ENCODE measurements at regions not wholly inside any gene's neighbourhood (a gene's known extent, or its start where the extent isn't known, plus 50 kb on each side); places are given as distances from the start of the nearest gene placed in this dataset.

- peak overlapping the region; percentile 1 for H3K9ac ChIP-seq (ENCODE audit: low read depth, low read length, poor library complexity, severe bottlenecking)
- H3K4me2 ChIP-seq (ENCODE audit: low read depth, low read length, poor library complexity, severe bottlenecking) = peak overlapping the region; percentile 52
- no peaks in the 10 kb centered on the region for H3K9me3 ChIP-seq (ENCODE audit: insufficient read depth, low read depth, low read length)
- no peak overlapping the region for H3K4me3 ChIP-seq (ENCODE audit: low read length, poor library complexity, severe bottlenecking)
- H3K36me3 ChIP-seq (ENCODE audit: insufficient read depth, low read length) = no peaks in the 10 kb centered on the region
- no peaks in the 10 kb centered on the region for H3K27me3 ChIP-seq (ENCODE audit: insufficient read depth, low read length, poor library complexity, severe bottlenecking)
- H3K79me2 ChIP-seq (ENCODE audit: insufficient read depth, low read length) = no peaks in the 10 kb centered on the region
- no peaks in the 10 kb centered on the region for H3F3A ChIP-seq (ENCODE audit: low read depth)
- H3K4me1 ChIP-seq (ENCODE audit: insufficient read depth, low read length, poor library complexity, severe bottlenecking) = peaks cover 28% of the 10 kb centered on the region
- H2AFZ ChIP-seq (ENCODE audit: low read length) = peak overlapping the region; percentile 83
- no peak for TF ChIP-seq EZH2phosphoT487 (IDR thresholded peaks at IDR 0.05; ENCODE audit: borderline replicate concordance)
- TF ChIP-seq, protein P1, sequence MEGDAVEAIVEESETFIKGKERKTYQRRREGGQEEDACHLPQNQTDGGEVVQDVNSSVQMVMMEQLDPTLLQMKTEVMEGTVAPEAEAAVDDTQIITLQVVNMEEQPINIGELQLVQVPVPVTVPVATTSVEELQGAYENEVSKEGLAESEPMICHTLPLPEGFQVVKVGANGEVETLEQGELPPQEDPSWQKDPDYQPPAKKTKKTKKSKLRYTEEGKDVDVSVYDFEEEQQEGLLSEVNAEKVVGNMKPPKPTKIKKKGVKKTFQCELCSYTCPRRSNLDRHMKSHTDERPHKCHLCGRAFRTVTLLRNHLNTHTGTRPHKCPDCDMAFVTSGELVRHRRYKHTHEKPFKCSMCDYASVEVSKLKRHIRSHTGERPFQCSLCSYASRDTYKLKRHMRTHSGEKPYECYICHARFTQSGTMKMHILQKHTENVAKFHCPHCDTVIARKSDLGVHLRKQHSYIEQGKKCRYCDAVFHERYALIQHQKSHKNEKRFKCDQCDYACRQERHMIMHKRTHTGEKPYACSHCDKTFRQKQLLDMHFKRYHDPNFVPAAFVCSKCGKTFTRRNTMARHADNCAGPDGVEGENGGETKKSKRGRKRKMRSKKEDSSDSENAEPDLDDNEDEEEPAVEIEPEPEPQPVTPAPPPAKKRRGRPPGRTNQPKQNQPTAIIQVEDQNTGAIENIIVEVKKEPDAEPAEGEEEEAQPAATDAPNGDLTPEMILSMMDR (conservative IDR thresholded peaks at IDR 0.05; ENCODE audit: low read length) = no peak
- H3K9me2 ChIP-seq (replicated peaks; ENCODE audit: low read depth, low read length) = no peaks in the 10 kb centered on the region
- no peaks in the 10 kb centered on the region for H4K20me1 ChIP-seq (ENCODE audit: insufficient read depth, low read length, poor library complexity, severe bottlenecking)
Measured at GRCh38 chr20:50381771-50382593, 128.2 kb upstream of the PTPN1 start.

GRCh38 chr20:50385733-50386640, 124.2 kb upstream of the PTPN1 start:
- no peaks in the 10 kb centered on the region for H3K36me3 ChIP-seq (ENCODE audit: insufficient read depth, low read length)
- H3K79me2 ChIP-seq (ENCODE audit: insufficient read depth, low read length) = no peaks in the 10 kb centered on the region
- peaks cover 38% of the 10 kb centered on the region for H3K4me1 ChIP-seq (ENCODE audit: insufficient read depth, low read length, poor library complexity, severe bottlenecking)
- no peak for TF ChIP-seq EZH2phosphoT487 (IDR thresholded peaks at IDR 0.05; ENCODE audit: borderline replicate concordance)
- TF ChIP-seq, protein P1 (conservative IDR thresholded peaks at IDR 0.05; ENCODE audit: low read length) = no peak
- no peak overlapping the region for H3K4me3 ChIP-seq (ENCODE audit: low read length, poor library complexity, severe bottlenecking)
- H3K4me2 ChIP-seq (ENCODE audit: low read depth, low read length, poor library complexity, severe bottlenecking) = peak overlapping the region; percentile 30
- H4K20me1 ChIP-seq (ENCODE audit: insufficient read depth, low read length, poor library complexity, severe bottlenecking) = no peaks in the 10 kb centered on the region
- H3K27me3 ChIP-seq (ENCODE audit: insufficient read depth, low read length, poor library complexity, severe bottlenecking) = no peaks in the 10 kb centered on the region
- no peaks in the 10 kb centered on the region for H3K9me3 ChIP-seq (ENCODE audit: insufficient read depth, low read depth, low read length)
- no peaks in the 10 kb centered on the region for H3F3A ChIP-seq (ENCODE audit: low read depth)
- no peaks in the 10 kb centered on the region for H3K9me2 ChIP-seq (replicated peaks; ENCODE audit: low read depth, low read length)
- no peak overlapping the region for H3K9ac ChIP-seq (ENCODE audit: low read depth, low read length, poor library complexity, severe bottlenecking)
- H2AFZ ChIP-seq (ENCODE audit: low read length) = peak overlapping the region; percentile 35; the same call in 1 of the 2 replicates

DNA sequence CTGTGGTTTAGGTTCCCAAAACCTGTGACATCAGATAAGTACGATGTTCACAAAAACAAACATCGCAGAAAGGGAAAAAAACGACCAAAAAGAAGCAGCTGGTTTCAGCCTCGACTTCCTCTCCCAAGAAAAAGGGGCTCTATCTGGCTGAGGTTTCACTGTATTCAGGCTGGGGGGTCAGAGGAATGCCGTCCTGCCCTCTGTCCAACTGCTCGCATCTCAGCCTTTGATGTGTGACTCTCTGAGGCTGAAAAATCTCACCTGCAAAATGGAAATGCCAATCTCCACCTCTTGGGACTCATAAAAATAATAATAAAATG, 123.6 kb upstream of the PTPN1 start:
- no peaks in the 10 kb centered on the region for H3K9me3 ChIP-seq (ENCODE audit: insufficient read depth, low read depth, low read length)
- no peaks in the 10 kb centered on the region for H3K27me3 ChIP-seq (ENCODE audit: insufficient read depth, low read length, poor library complexity, severe bottlenecking)
- H3K4me1 ChIP-seq (ENCODE audit: insufficient read depth, low read length, poor library complexity, severe bottlenecking) = peaks cover 33% of the 10 kb centered on the region

More for the DNA sequence above, 123.6 kb upstream of the PTPN1 start:
- Histone ChIP-seq H3K4me2 (ENCODE audit: low read depth, low read length, poor library complexity, severe bottlenecking) (peak overlapping the region; percentile 30), H3K9me2 (replicated peaks; ENCODE audit: low read depth, low read length) (no peaks in the 10 kb centered on the region), H3K9ac (ENCODE audit: low read depth, low read length, poor library complexity, severe bottlenecking) (no peak overlapping the region), H3F3A (ENCODE audit: low read depth) (no peaks in the 10 kb centered on the region), H3K36me3 (ENCODE audit: insufficient read depth, low read length) (no peaks in the 10 kb centered on the region), H3K79me2 (ENCODE audit: insufficient read depth, low read length) (no peaks in the 10 kb centered on the region), H3K4me3 (ENCODE audit: low read length, poor library complexity, severe bottlenecking) (no peak overlapping the region), H2AFZ (ENCODE audit: low read length) (peak overlapping the region; percentile 35; the same call in 1 of the 2 replicates), H4K20me1 (ENCODE audit: insufficient read depth, low read length, poor library complexity, severe bottlenecking) (no peaks in the 10 kb centered on the region)
- TF ChIP-seq, protein P1 (conservative IDR thresholded peaks at IDR 0.05; ENCODE audit: low read length) = no peak
- no peak for TF ChIP-seq EZH2phosphoT487 (IDR thresholded peaks at IDR 0.05; ENCODE audit: borderline replicate concordance)

Data from Loucy (cell line).